ENCODE measurements at regions not wholly inside any gene's neighbourhood (a gene's known extent, or its start where the extent isn't known, plus 50 kb on each side); places are given as distances from the start of the nearest gene placed in this dataset.

DNA sequence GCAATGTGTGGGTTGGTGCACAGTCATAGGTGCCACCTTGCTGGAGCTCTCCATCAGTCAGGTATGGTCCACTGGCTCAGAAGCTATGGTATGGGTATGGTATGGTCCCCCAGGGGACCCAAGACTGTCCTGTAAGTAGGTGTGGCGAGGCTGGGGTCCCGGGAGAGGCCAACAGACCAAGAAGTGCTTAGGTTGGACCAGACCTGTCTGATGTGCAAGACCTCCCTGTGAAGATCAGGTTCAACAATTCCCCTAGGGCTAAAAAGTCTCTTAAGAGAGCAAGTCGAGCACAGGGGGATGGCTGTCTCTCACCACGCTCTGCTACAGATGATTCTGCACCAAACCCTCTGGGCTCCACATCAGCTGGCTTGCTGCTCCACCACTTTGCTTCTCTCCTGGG, 1145.0 kb downstream of the RPA4 start (continued):
- TF ChIP-seq NANOG (IDR thresholded peaks at IDR 0.05; ENCODE audit: insufficient read depth, low read depth, low read length, poor library complexity, severe bottlenecking), result no peak
- TF ChIP-seq, protein P1, sequence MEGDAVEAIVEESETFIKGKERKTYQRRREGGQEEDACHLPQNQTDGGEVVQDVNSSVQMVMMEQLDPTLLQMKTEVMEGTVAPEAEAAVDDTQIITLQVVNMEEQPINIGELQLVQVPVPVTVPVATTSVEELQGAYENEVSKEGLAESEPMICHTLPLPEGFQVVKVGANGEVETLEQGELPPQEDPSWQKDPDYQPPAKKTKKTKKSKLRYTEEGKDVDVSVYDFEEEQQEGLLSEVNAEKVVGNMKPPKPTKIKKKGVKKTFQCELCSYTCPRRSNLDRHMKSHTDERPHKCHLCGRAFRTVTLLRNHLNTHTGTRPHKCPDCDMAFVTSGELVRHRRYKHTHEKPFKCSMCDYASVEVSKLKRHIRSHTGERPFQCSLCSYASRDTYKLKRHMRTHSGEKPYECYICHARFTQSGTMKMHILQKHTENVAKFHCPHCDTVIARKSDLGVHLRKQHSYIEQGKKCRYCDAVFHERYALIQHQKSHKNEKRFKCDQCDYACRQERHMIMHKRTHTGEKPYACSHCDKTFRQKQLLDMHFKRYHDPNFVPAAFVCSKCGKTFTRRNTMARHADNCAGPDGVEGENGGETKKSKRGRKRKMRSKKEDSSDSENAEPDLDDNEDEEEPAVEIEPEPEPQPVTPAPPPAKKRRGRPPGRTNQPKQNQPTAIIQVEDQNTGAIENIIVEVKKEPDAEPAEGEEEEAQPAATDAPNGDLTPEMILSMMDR (IDR thresholded peaks at IDR 0.05; ENCODE audit: control extremely low read depth in 1 of 3, insufficient read depth in 1 of 3, low read depth in 1 of 3, low read length in 3 of 3), result no peak
- TF ChIP-seq KDM5A (IDR thresholded peaks at IDR 0.05; ENCODE audit: low read length), result no peak
- TF ChIP-seq TAF7 (optimal IDR thresholded peaks at IDR 0.05; ENCODE audit: borderline replicate concordance, low read depth, low read length), result no peak
- TF ChIP-seq KDM1A (IDR thresholded peaks at IDR 0.05; ENCODE audit: borderline replicate concordance, low read length), result no peak
